ENCODE measurements at regions not wholly inside any gene's neighbourhood (a gene's known extent, or its start where the extent isn't known, plus 50 kb on each side); places are given as distances from the start of the nearest gene placed in this dataset.

DNA sequence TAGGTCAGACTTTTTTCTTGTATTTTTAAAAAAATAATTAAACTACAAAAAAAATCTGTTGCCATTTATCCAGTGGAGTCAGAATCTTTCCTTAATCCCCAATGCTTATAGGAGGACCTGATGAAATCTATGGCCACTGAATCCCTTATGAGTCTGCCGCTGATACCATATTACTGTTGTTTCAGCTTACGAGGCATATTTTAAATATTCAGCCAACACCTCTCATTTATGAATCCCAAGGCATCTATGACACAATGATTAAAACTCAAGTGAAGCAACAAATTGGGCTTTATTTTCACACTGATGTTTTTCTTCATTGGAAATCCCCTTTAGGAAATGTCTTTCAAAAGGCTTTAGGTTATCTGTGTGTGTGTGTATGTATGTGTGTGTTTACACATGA, 137.8 kb upstream of the PUDP start:
- Histone ChIP-seq H3F3A (ENCODE audit: insufficient read depth, low read depth) (no peaks in the 10 kb centered on the region), H3K79me2 (ENCODE audit: low read depth) (no peaks in the 10 kb centered on the region), H3K4me3 (no peak overlapping the region), H3K9me2 (ENCODE audit: insufficient read depth) (no peaks in the 10 kb centered on the region), H2AFZ (no peak overlapping the region), H3K27ac (no peak overlapping the region), H3K27me3 (ENCODE audit: insufficient read depth, low read depth) (no peaks in the 10 kb centered on the region), H3K9me3 (ENCODE audit: insufficient read depth, low read depth) (no peaks in the 10 kb centered on the region), H3K36me3 (ENCODE audit: low read depth) (no peaks in the 10 kb centered on the region), H3K4me1 (replicated peaks; ENCODE audit: insufficient read depth) (no peaks in the 10 kb centered on the region), H3K4me2 (no peak overlapping the region), H4K20me1 (ENCODE audit: insufficient read depth) (no peaks in the 10 kb centered on the region)
- intact Hi-C loops (cut with micrococcal nuclease; ENCODE audit: unreplicated experiment), result no loop called here
- no peak for DNase-seq
- CTCF ChIA-PET, result no interaction called here
- BruUV-seq (replicated peaks), result no TSS peak
- TF ChIP-seq CTCF (conservative IDR thresholded peaks at IDR 0.05) (no peak), EZH2 (IDR thresholded peaks at IDR 0.05; ENCODE audit: low read depth) (no peak)
- POLR2A ChIA-PET (ENCODE audit: unreplicated experiment), result no interaction called here

DNA sequence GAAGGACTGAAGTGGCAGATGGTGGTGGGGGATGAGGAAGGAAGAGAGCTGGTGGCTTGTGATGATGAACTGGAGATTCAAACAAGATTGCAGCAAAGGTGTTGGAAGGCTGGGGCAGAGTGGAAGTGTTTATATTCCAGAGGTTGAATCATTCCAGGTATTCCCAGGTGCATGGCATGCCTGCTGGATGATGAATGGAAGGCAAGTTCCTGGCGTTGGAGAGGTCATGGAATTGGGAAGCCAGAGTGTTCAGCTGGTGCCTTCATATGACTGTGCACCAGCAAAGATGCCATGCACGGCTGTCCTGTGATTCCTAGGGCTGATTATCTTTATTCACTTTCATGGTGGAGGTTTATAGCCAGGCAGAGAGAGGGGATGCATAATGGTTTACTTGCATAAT, 135.8 kb upstream of the PUDP start:
- Histone ChIP-seq H3K4me2 (no peak overlapping the region), H2AFZ (no peak overlapping the region), H3K4me3 (no peak overlapping the region), H3K9me3 (ENCODE audit: insufficient read depth, low read depth) (no peaks in the 10 kb centered on the region), H3F3A (ENCODE audit: insufficient read depth, low read depth) (no peaks in the 10 kb centered on the region), H3K9me2 (ENCODE audit: insufficient read depth) (no peaks in the 10 kb centered on the region), H3K27me3 (ENCODE audit: insufficient read depth, low read depth) (no peaks in the 10 kb centered on the region), H3K4me1 (replicated peaks; ENCODE audit: insufficient read depth) (no peaks in the 10 kb centered on the region), H3K79me2 (ENCODE audit: low read depth) (no peaks in the 10 kb centered on the region), H3K36me3 (ENCODE audit: low read depth) (no peaks in the 10 kb centered on the region), H4K20me1 (ENCODE audit: insufficient read depth) (no peaks in the 10 kb centered on the region), H3K27ac (no peak overlapping the region)
- ChIA-PET POLR2A (ENCODE audit: unreplicated experiment) (no interaction called here), CTCF (no interaction called here)
- no peak for DNase-seq
- BruUV-seq (replicated peaks), result no TSS peak
- intact Hi-C loops (cut with micrococcal nuclease; ENCODE audit: unreplicated experiment), result no loop called here
- TF ChIP-seq CTCF (conservative IDR thresholded peaks at IDR 0.05), result no peak
- no peak for TF ChIP-seq EZH2 (IDR thresholded peaks at IDR 0.05; ENCODE audit: low read depth)

DNA sequence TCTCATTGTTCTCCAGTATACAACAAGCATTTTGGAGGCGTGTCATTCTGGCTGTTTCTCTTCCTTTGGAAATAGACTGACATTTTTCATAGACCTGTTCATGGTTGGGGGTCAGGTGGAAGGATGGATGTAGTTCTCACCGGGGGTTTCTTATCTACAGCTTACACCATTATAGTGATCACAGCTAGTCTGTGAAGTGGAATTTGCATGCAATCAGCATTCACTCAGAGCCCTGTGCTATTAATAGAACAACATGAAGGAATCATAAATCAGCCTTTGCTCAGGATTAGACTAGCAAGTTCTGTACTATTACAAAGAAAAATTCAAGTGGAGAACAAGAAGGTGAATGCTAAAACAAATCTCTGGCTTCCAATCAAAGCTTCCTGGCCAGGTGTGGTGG, 132.6 kb upstream of the PUDP start:
- H4K20me1 ChIP-seq (ENCODE audit: insufficient read depth), result no peaks in the 10 kb centered on the region
- DNase-seq, result no peak
- no peaks in the 10 kb centered on the region for H3K79me2 ChIP-seq (ENCODE audit: low read depth)
- H3F3A ChIP-seq (ENCODE audit: insufficient read depth, low read depth), result no peaks in the 10 kb centered on the region
- intact Hi-C loops (cut with micrococcal nuclease; ENCODE audit: unreplicated experiment), result no loop called here
- no peaks in the 10 kb centered on the region for H3K36me3 ChIP-seq (ENCODE audit: low read depth)
- BruUV-seq (replicated peaks), result no TSS peak
- TF ChIP-seq EZH2 (IDR thresholded peaks at IDR 0.05; ENCODE audit: low read depth) (no peak), CTCF (conservative IDR thresholded peaks at IDR 0.05) (no peak)
- no peaks in the 10 kb centered on the region for H3K27me3 ChIP-seq (ENCODE audit: insufficient read depth, low read depth)
- no peak overlapping the region for H3K4me2 ChIP-seq
- no peaks in the 10 kb centered on the region for H3K9me2 ChIP-seq (ENCODE audit: insufficient read depth)
- H3K9me3 ChIP-seq (ENCODE audit: insufficient read depth, low read depth), result no peaks in the 10 kb centered on the region
- POLR2A ChIA-PET (ENCODE audit: unreplicated experiment), result no interaction called here
- H3K4me1 ChIP-seq (replicated peaks; ENCODE audit: insufficient read depth), result no peaks in the 10 kb centered on the region
- H3K27ac ChIP-seq, result no peak overlapping the region
- no peak overlapping the region for H2AFZ ChIP-seq
- CTCF ChIA-PET, result no interaction called here
- no peak overlapping the region for H3K4me3 ChIP-seq
